ENCODE measurements at regions not wholly inside any gene's neighbourhood (a gene's known extent, or its start where the extent isn't known, plus 50 kb on each side); places are given as distances from the start of the nearest gene placed in this dataset.
A peak's percentile ranks its signal among the peaks of the same experiment; 100 is the strongest.
"Not testable (repeated sequence)": the region's sequence is repeated elsewhere in the genome, so short reads cannot be mapped to it uniquely, and the experiment has no call there.

GRCh38 chr4:9659678-9660077, 121.8 kb upstream of the DRD5 start:
- H3K4me3 Mint-ChIP-seq; H3K27me3 Mint-ChIP-seq; DNase-seq; H3K4me1 Mint-ChIP-seq; H3K27me3 ChIP-seq (replicated peaks in 1 of 4; ENCODE audit: control extremely low read depth in 1 of 4, control insufficient read depth in 3 of 4, insufficient read depth in 4 of 4, low read length in 3 of 4); H3K9ac ChIP-seq (ENCODE audit: low read length); H3K9me3 ChIP-seq (ENCODE audit: control extremely low read depth in 1 of 3, control insufficient read depth in 2 of 3, insufficient read depth in 1 of 3, low read length in 2 of 3); H3K4me3 ChIP-seq (ENCODE audit: control extremely low read depth in 1 of 5, extremely low read depth in 1 of 5, insufficient read depth in 1 of 5, low read depth in 2 of 5, low read length in 4 of 5); H3K4me1 ChIP-seq (ENCODE audit: control insufficient read depth in 2 of 2, insufficient read depth in 2 of 2, low read length in 2 of 2); H3K27ac Mint-ChIP-seq; CTCF ChIA-PET; H2AFZ ChIP-seq (ENCODE audit: insufficient read depth, low read depth, low read length, poor library complexity, severe bottlenecking); H3K27ac ChIP-seq (ENCODE audit: low read length in 2 of 2); H3K36me3 ChIP-seq (replicated peaks in 1 of 2; ENCODE audit: control extremely low read depth in 1 of 2, control insufficient read depth in 1 of 2, extremely low read depth in 1 of 2, insufficient read depth in 2 of 2, low read length in 1 of 2); H3K4me2 ChIP-seq (replicated peaks; ENCODE audit: low read depth, low read length, poor library complexity, severe bottlenecking); H4K20me1 ChIP-seq (ENCODE audit: control insufficient read depth, insufficient read depth, low read length, poor library complexity, severe bottlenecking); ATAC-seq (ENCODE audit: low read depth); H3K79me2 ChIP-seq (ENCODE audit: control insufficient read depth, insufficient read depth, low read length); POLR2A ChIA-PET; H3K9me3 Mint-ChIP-seq (ENCODE audit: insufficient read depth): not testable (repeated sequence)
- intact Hi-C loops (cut with micrococcal nuclease) = loop anchor here (1.0 kb wide), 1 partner anchor 32 kb away; no protein-coding TSS in a partner anchor
- TF ChIP-seq CTCF (IDR thresholded peaks at IDR 0.05) = peak; percentile 68
- WGBS (ENCODE audit: insufficient coverage) = 11% methylated on average over 5 of the region's 14 CpGs

DNA sequence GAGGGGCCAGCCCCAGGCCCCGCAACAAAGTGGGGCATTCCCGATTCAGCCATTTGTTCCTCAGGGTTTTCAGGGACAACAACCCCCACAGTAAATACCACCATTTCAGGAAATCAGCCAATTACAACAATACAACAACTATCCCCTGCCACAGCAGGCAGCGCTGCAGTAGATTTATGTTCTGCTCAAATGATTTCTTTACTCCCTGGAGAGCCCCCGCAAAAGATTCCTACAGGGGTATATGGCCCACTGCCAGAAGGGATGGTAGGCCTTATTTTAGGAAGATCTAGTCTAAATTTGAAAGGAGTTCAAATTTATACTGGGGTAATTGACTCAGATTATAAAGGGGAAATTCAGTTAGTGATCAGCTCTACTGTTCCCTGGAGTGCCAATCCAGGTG, 120.5 kb upstream of the DRD5 start:
- H3K79me2 ChIP-seq (ENCODE audit: control insufficient read depth, insufficient read depth, low read length); H3K27me3 ChIP-seq (replicated peaks in 1 of 4; ENCODE audit: control extremely low read depth in 1 of 4, control insufficient read depth in 3 of 4, insufficient read depth in 4 of 4, low read length in 3 of 4); H3K4me1 Mint-ChIP-seq; H3K36me3 ChIP-seq (replicated peaks in 1 of 2; ENCODE audit: control extremely low read depth in 1 of 2, control insufficient read depth in 1 of 2, extremely low read depth in 1 of 2, insufficient read depth in 2 of 2, low read length in 1 of 2); POLR2A ChIA-PET; H3K4me3 Mint-ChIP-seq; H3K27me3 Mint-ChIP-seq; H3K4me1 ChIP-seq (ENCODE audit: control insufficient read depth in 2 of 2, insufficient read depth in 2 of 2, low read length in 2 of 2); H3K4me3 ChIP-seq (ENCODE audit: control extremely low read depth in 1 of 5, extremely low read depth in 1 of 5, insufficient read depth in 1 of 5, low read depth in 2 of 5, low read length in 4 of 5); H3K4me2 ChIP-seq (replicated peaks; ENCODE audit: low read depth, low read length, poor library complexity, severe bottlenecking); H3K27ac ChIP-seq (ENCODE audit: low read length in 2 of 2); H4K20me1 ChIP-seq (ENCODE audit: control insufficient read depth, insufficient read depth, low read length, poor library complexity, severe bottlenecking); H3K27ac Mint-ChIP-seq; ATAC-seq (ENCODE audit: low read depth); H2AFZ ChIP-seq (ENCODE audit: insufficient read depth, low read depth, low read length, poor library complexity, severe bottlenecking); intact Hi-C loops (cut with micrococcal nuclease); DNase-seq; H3K9me3 ChIP-seq (ENCODE audit: control extremely low read depth in 1 of 3, control insufficient read depth in 2 of 3, insufficient read depth in 1 of 3, low read length in 2 of 3); CTCF ChIA-PET; H3K9me3 Mint-ChIP-seq (ENCODE audit: insufficient read depth); H3K9ac ChIP-seq (ENCODE audit: low read length): not testable (repeated sequence)
- WGBS (ENCODE audit: insufficient coverage) = no CpG with 5 or more reads among the region's 4 CpGs

GRCh38 chr4:9670725-9671124, 110.7 kb upstream of the DRD5 start:
- H3K9me3 Mint-ChIP-seq (ENCODE audit: insufficient read depth); H3K79me2 ChIP-seq (ENCODE audit: control insufficient read depth, insufficient read depth, low read length): not testable (repeated sequence)

DNA sequence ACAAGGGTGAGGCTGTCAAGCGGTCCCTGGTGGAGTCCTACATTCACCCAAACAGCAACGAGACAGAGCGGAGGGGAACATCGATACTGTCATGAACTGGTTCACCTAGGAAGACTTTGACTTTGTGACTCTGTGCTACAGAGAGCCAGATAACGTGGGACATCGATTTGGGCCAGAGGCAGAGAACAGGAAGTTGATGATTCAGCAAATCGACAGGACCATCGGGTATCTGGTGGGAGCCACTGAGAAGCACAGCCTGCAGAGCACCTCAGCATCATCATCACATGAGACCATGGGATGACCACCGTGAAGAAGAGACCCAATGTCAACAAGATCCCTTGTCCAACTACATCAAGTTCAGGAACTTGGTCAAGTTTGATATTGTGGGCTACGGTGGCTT, 104.1 kb upstream of the DRD5 start:
- POLR2A ChIA-PET; ATAC-seq (ENCODE audit: low read depth); H3K9me3 Mint-ChIP-seq (ENCODE audit: insufficient read depth); H3K4me1 ChIP-seq (ENCODE audit: control insufficient read depth in 2 of 2, insufficient read depth in 2 of 2, low read length in 2 of 2); DNase-seq; H3K4me3 ChIP-seq (ENCODE audit: control extremely low read depth in 1 of 5, extremely low read depth in 1 of 5, insufficient read depth in 1 of 5, low read depth in 2 of 5, low read length in 4 of 5); H3K36me3 ChIP-seq (replicated peaks in 1 of 2; ENCODE audit: control extremely low read depth in 1 of 2, control insufficient read depth in 1 of 2, extremely low read depth in 1 of 2, insufficient read depth in 2 of 2, low read length in 1 of 2); H3K4me1 Mint-ChIP-seq; H4K20me1 ChIP-seq (ENCODE audit: control insufficient read depth, insufficient read depth, low read length, poor library complexity, severe bottlenecking); H2AFZ ChIP-seq (ENCODE audit: insufficient read depth, low read depth, low read length, poor library complexity, severe bottlenecking); CTCF ChIA-PET; H3K27ac Mint-ChIP-seq; H3K27me3 ChIP-seq (replicated peaks in 1 of 4; ENCODE audit: control extremely low read depth in 1 of 4, control insufficient read depth in 3 of 4, insufficient read depth in 4 of 4, low read length in 3 of 4); H3K27ac ChIP-seq (ENCODE audit: low read length in 2 of 2); H3K9me3 ChIP-seq (ENCODE audit: control extremely low read depth in 1 of 3, control insufficient read depth in 2 of 3, insufficient read depth in 1 of 3, low read length in 2 of 3); H3K9ac ChIP-seq (ENCODE audit: low read length); H3K79me2 ChIP-seq (ENCODE audit: control insufficient read depth, insufficient read depth, low read length); H3K4me2 ChIP-seq (replicated peaks; ENCODE audit: low read depth, low read length, poor library complexity, severe bottlenecking); H3K27me3 Mint-ChIP-seq; H3K4me3 Mint-ChIP-seq; intact Hi-C loops (cut with micrococcal nuclease): not testable (repeated sequence)
- 100% methylated on average over 4 of the region's 10 CpGs for WGBS (ENCODE audit: insufficient coverage)

More at GRCh38 chr4:9670725-9671124, 110.7 kb upstream of the DRD5 start:
- H3K9me3 ChIP-seq (ENCODE audit: control extremely low read depth in 1 of 3, control insufficient read depth in 2 of 3, insufficient read depth in 1 of 3, low read length in 2 of 3); H2AFZ ChIP-seq (ENCODE audit: insufficient read depth, low read depth, low read length, poor library complexity, severe bottlenecking); POLR2A ChIA-PET; H3K4me2 ChIP-seq (replicated peaks; ENCODE audit: low read depth, low read length, poor library complexity, severe bottlenecking); H3K9ac ChIP-seq (ENCODE audit: low read length); ATAC-seq (ENCODE audit: low read depth); H3K4me1 Mint-ChIP-seq; H3K27ac Mint-ChIP-seq; H3K27me3 ChIP-seq (replicated peaks in 1 of 4; ENCODE audit: control extremely low read depth in 1 of 4, control insufficient read depth in 3 of 4, insufficient read depth in 4 of 4, low read length in 3 of 4); H3K27ac ChIP-seq (ENCODE audit: low read length in 2 of 2); DNase-seq; CTCF ChIA-PET; H3K36me3 ChIP-seq (replicated peaks in 1 of 2; ENCODE audit: control extremely low read depth in 1 of 2, control insufficient read depth in 1 of 2, extremely low read depth in 1 of 2, insufficient read depth in 2 of 2, low read length in 1 of 2); H4K20me1 ChIP-seq (ENCODE audit: control insufficient read depth, insufficient read depth, low read length, poor library complexity, severe bottlenecking); H3K4me3 ChIP-seq (ENCODE audit: control extremely low read depth in 1 of 5, extremely low read depth in 1 of 5, insufficient read depth in 1 of 5, low read depth in 2 of 5, low read length in 4 of 5); intact Hi-C loops (cut with micrococcal nuclease); H3K4me1 ChIP-seq (ENCODE audit: control insufficient read depth in 2 of 2, insufficient read depth in 2 of 2, low read length in 2 of 2); H3K4me3 Mint-ChIP-seq: not testable (repeated sequence)
- H3K27me3 Mint-ChIP-seq = peaks cover 19% of the 10 kb centered on the region
- 20% methylated on average over 9 of the region's 11 CpGs for WGBS (ENCODE audit: insufficient coverage)
